ENCODE measurements at regions not wholly inside any gene's neighbourhood (a gene's known extent, or its start where the extent isn't known, plus 50 kb on each side); places are given as distances from the start of the nearest gene placed in this dataset.

- TF ChIP-seq CTCF (conservative IDR thresholded peaks at IDR 0.05; ENCODE audit: low read length) (peak; percentile 30), EZH2phosphoT487 (IDR thresholded peaks at IDR 0.05; ENCODE audit: borderline replicate concordance) (no peak)
Measured at GRCh38 chr2:234249034-234249735, 198.7 kb downstream of the SPP2 start.

Measured in Loucy (cell line).